ENCODE measurements at regions not wholly inside any gene's neighbourhood (a gene's known extent, or its start where the extent isn't known, plus 50 kb on each side); places are given as distances from the start of the nearest gene placed in this dataset.
"Not testable (repeated sequence)": the region's sequence is repeated elsewhere in the genome, so short reads cannot be mapped to it uniquely, and the experiment has no call there.

DNA sequence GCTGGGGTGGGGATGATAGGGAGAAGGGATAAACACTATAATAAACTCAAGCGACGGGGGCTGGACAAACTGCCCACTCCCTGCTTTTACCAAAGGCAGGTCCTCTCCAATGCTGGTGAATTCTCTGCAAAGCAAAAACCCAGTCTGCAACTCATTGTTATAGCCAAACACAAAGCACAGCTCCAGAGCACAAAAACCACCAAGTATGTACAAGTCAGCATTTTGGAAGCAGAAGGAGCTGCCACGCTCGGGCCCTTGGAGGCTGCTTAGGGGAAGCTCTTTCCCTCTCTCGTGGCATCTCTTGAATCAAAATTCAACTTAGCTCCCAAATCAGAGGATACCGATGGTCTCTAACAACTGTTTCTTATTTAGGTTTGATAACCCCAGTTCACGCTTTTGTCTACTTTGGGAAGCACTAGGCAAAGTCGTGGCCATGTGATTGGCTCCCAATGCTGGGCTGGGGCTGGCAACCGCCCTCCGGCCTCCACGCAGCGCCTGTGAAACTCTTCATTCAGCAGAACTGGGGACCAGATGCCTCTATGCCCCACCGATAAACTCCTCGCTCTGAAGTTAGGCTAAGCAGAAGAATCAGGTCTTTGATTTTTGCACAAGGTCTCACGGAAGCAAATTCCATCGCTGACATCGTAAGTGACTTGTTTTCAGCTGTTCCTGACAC is 158.5 kb upstream of the FOXN3 start:
- intact Hi-C loops (cut with micrococcal nuclease), result no loop called here

DNA sequence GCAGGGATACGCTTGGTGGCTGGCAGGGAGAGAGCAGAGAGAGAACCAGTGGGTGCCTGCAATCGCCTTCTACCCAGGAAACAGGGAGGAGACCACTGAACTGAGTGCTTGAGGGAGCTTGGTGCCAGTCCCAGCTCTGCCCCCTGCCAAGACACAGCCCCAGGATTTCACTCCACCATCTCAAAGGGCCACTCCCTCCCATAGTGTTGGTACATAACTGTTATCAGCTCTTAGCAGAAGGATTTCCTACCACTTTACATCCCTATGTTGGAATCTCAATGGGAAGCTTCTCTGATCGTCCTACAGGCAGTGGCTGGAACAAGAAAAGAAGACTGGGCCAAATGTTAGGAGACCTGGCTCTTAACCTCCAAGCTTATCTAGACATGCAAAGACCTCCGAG is 157.4 kb upstream of the FOXN3 start:
- intact Hi-C loops (cut with micrococcal nuclease), result no loop called here

DNA sequence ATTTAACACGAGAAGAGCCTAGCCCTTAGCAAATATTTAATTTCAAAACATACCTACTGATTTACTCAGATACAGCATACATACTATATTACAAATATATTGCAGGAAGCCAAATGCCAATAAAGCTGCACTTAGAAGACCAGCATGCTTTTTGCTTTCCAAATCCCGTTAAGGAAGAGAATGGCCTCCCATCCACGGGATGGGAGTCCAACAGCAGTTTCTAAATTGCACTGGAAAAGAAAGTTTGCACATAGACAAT is 156.3 kb upstream of the FOXN3 start:
- intact Hi-C loops (cut with micrococcal nuclease), result no loop called here

DNA sequence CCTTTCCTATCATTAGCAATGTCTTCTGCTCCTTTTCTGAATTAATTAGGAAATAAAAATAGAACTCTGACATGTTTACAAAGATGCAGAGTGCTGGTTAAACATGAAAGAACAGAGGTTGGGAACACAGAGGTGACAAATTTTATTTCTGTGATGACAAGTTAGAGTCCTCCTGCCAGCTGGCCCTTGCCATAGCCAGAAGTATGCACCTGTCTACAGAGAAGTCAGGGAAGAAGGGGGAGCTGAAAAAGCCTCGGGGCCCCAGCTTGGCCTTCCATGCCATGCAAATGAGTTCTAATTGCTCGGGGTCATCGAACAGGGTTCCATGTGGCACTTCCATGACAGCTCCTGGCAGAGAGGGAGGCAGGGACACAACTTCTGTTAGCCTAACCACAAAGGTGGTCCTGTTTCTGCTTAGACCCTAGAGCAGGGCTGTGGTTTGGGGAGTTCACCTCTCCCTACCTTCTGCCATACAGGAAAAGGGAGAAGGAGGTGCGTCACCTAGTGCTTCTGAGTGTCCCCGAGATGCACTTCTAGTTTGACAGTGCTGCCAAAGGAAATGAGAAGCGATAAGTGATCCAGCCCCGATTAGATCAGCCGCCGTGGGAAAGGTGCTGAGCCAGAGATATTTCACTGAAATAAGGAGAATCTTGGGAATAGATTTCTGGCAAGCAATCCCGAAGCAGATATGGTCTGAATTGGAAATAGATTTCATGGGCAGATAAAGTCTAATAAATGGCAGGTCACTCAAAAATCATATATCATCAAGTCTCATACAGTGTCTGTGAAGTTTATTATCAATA is 155.8 kb upstream of the FOXN3 start:
- intact Hi-C loops (cut with micrococcal nuclease), result no loop called here

DNA sequence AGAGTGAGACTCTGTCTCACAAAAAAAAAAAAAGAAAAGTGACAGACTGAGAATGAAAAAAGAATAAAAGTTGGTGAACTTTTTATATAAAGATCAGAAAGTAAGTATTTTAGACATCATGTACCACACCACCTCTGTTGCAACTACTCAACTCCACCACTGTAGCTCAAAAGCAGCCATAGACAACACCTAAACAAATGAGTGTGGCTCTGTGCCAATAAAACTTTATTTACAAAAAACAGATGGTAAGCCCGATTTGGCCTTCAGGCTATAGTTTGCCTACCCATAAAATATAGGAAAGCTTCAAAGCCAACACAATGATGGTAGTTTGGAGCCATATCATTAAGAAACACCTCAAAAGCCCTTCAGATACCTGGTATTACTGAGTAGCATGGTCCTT is 154.5 kb upstream of the FOXN3 start:
- intact Hi-C loops (cut with micrococcal nuclease), result no loop called here

DNA sequence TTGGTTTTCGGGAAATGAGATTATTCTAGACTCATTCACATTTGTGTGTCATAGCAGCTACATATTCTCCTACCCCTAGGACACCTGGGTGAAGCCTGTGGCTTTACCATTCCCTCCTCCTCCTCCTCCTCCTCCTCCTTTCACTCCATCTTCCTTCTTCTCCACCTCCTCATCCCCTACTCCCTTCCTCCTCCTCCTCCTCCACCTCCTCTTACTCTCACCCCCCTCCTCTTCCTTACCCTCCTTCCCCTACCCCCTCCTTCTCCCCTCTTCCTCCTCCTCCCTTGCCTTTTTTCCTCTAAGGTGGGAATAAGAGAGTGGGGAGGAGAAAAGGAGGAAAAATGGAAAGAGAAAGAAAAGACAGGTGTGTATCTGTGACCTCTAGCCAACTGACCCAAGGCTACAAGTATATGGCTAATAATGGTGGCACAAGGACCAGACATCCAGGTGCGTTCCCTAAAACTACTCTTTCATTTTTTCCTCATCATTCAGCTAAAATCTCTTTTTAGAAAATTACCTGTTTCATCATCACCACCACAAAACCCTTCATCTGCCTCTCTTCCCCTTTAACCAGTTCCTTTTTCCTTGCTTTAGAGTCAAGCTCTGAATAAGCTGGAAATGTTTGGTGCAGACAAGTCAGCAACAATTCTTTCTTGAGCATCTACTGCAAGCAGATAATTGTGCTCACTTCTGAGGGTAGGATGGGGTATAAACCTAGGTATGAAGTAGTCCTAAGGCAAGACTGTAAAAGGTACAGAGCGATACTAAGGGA is 149.8 kb upstream of the FOXN3 start:
- intact Hi-C loops (cut with micrococcal nuclease), result no loop called here

DNA sequence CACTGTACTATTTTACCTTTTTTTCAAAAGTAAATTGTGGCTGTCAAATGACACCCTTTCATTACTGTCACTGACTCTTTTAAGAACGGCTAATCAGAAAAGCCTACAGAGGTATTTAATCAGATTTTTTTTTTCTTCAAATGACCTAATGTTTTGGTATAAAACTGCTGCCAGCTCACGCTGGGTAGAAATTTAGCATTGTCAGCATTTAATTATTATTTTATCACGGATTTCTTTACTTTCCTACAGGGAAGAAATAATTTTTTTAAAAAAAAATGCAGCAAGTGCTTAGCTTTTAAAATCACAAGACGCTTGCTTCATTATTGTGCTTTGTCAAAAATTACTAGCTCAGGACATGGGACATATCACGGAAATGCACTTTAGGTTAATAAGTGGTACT is 149.1 kb upstream of the FOXN3 start:
- intact Hi-C loops (cut with micrococcal nuclease), result no loop called here

DNA sequence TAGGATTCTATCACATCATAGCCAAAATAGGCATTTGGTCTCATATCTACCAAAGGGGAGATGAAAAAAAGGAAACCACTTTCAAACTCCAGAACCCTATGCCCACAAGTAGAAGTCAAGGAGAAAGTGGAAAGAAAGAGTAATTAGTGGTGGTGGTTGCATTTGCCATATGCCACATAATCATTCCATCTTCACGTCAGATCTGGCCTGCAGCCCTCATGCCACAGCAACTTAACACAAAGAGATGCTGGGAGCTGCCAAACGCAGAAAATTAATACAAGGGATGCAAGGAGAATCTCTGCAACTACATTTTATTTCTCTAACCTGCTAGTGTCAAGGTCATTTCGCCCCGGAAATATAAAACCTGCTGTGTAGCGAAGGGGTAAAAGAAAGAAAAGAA is 148.6 kb upstream of the FOXN3 start:
- intact Hi-C loops (cut with micrococcal nuclease), result no loop called here

DNA sequence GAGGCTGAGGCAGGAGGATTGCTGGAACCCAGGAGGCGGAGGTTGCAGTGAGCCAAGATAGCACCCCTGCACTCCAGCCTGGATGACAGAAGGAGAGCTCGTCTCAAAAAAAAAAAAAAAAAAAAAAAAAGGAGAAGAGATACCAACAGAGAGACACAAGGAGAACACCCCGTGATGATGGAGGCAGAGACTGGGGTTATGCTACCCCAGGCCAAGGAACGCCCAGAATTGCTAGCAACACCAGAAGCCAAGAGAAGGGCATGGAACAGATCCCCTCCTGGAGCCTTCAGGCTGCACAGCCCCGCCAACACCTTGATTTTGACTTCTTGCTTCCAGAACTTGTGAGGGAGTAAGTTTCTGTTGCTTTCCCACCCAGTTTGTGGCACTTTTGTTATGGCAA is 148.0 kb upstream of the FOXN3 start:
- intact Hi-C loops (cut with micrococcal nuclease), result no loop called here

DNA sequence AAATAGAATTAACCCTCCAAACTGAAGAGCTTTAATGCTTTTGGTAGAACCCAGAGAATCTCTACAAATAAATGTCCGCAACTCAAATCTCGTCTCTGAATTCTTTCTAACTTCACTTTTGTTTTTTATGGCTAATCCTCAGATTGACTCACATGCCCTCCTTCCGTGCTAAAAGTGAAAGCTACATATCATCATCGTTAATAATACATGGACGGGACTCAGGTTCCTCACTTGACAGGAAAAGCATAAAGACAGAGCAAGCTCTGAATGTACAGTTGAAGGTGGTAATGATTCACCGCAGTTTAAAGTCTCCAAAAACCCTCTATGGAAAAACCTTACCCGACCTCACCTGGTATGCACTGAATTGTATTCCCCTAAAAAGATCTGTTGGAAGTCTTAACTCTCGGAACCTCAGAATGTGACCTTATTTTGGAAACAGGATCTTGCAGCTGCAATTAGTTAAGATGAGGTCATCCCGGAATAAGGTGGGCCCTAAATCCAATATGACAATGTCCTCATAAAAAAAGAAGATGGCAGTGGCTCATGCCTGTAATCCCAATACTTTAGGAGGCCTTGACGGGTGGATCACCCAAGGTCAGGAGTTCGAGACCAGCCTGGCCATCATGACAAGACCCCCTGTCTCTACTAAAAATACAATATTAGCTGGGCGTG is 147.4 kb upstream of the FOXN3 start:
- intact Hi-C loops (cut with micrococcal nuclease), result no loop called here

DNA sequence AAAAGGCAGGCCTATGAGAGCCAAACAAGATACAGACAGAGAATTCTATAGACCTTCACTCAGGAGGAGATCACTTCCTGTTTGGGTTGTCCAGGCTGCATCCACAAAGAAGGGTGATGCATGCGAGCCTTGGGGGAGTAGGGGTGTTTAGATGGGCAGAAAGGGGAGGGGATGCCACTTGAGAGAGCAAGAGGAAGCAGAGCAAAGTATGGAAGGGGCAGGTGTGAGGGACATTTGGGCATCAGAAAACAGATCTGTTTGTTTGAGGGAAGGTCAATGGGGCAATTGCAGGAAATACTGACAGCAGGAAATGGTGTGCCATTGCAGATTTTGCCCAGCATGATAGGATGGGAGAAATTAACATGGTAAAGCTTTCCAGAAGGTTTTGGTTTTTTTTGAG is 146.4 kb upstream of the FOXN3 start:
- intact Hi-C loops (cut with micrococcal nuclease), result no loop called here

DNA sequence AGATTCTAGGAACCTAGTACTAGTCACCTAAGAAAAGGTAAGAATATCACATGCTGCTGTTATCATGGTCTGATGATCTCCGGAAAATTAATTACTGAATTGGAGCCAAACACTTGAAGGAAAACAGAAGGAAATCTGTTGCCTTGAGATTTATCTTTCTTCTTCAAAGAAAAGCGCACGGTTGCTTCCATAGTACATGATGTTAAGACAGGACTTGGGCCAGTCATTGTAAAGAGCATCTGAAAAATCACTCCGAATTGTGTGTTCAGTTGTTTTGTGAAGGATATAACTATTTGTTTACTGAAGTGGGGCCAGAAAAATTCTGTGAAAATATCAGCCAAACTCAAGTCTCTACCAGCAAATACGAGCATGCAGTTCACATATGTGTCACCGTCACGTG is 134.9 kb upstream of the FOXN3 start:
- intact Hi-C loops (cut with micrococcal nuclease), result no loop called here

DNA sequence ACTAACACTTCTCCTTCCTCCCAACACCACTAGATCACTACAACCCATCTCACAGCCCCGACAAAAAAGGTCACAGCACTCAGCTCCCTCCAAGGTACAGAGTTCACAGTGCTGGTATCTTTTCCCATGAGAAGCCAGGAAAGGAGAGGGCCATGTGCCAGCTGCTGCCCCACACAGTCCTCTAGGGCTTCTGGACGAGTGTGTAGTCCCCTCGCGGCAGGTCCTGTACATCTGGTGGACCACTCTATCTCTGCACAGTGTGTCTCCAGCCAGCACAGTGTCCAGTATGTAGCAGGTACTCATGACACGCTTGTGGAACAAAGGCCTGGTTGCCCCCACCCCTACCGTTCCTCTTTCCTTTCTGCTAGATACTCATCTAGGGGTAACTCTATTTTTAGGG is 134.4 kb upstream of the FOXN3 start:
- intact Hi-C loops (cut with micrococcal nuclease), result no loop called here

DNA sequence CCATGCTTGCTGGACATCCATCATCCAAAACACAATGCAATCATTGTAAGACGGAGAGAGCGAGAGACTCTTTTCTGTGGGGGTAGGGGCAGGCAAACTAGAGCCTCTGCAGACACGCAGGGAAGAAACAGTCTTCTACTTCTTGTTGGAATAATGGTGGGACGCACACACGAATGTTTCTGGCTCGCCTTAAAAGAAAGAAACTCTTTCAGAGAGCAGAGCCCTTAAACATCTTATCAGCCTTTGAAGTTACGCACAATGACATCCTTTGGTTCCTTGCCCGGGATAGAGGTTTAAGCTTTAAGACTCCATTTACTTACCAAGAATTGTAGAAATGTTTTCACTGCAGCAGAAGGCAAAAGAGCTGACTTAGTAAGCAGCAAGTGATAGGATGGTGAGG is 133.8 kb upstream of the FOXN3 start:
- intact Hi-C loops (cut with micrococcal nuclease), result no loop called here

DNA sequence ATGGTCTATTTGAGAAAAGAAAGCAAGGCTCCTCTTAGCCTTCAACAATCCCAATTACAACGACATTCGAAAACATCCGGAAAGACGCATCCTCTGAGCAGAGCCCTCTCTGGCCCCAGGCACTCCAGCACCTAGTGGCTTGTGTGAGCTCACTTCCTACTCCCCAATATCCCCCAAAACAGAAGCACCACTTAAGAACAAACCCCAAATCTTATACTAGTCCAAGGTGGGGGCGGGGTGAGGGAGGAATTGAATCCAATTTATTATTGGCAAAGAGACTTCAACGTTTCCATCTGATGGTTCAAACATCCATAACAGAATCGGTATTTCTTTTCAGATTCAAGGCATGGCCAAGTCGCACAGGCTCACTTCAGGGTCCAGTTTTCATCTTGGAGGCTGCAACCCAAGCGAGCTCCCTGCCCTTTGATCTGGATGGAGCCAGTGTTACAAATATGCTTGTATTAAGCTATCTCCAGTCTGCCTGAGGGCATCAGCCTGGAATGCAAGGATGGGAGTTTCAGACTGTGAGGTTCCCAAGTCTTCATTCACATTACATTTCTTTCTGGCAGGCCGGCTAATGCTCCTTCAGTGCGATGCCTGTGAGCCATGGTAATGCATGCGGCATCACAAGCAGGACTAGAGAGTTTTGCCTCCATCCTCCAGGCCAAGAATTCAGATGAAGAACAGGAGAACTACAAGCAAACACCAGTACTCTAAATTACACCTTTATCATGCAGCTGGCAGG is 132.5 kb upstream of the FOXN3 start:
- intact Hi-C loops (cut with micrococcal nuclease), result no loop called here

DNA sequence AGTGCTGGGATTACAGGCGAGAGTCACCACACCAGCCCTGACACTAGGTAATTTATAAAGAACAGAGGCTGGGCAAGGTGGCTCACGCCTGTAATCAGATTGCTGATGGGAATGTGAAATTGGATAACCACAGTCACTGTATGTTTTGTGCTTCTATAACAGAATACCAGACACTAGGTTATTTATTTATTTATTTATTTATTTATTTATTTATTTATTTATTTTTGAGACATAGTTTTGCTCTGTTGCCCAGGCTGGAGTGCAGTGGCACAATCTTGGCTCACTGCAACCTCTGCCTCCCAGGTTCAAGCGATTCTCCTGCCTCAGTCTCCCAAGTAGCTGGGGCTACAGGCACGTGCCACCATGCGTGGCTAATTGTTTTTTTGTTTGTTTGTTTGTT is 130.0 kb upstream of the FOXN3 start:
- intact Hi-C loops (cut with micrococcal nuclease), result not testable (repeated sequence)

DNA sequence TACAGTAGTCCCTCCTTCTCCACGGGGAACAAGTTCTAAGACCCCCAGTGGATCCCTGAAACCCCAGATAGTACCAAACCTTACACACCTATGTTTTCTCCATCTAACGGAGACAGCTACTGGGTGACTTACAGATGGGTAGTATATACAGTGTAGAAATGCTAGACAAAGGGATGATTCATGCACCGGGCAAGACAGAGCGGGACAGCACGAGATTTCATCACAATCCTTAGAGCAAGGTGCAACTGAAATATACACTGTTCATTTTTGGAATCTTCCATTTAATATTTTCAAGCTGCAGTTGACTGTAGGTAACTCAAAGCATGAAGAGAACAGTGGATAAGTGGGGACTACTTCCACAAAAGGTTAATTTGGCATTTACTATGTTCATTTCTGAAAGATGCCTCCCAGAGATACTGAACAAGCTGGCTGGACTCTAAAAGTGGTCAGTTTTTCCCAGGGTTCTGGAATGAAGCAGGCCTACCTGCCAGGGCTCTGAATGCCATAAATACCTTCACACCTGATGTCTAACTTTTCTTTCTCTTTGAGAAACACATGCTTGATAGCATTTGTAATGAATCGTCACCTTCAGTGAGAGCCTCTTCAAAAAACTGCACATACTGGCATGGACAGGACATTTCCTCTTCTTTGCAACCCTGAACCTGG is 127.7 kb upstream of the FOXN3 start:
- intact Hi-C loops (cut with micrococcal nuclease), result no loop called here

DNA sequence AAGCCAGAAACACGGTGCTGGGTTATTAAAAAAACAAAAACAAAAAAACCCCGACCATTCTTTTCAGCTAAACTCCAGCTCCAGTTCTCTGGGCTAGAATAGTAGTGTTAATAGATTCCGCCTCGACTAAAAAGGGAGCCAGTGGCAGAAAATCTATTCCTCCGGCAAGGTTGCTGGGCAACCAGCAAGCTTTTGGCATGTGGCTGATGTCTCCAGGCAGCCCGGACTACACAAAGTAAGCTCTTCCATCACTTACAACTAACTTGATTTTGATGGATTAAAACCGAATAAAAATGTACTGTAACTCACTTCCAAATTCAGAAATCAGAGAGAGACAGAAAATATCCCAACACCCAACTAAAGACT is 126.4 kb upstream of the FOXN3 start:
- intact Hi-C loops (cut with micrococcal nuclease), result no loop called here

DNA sequence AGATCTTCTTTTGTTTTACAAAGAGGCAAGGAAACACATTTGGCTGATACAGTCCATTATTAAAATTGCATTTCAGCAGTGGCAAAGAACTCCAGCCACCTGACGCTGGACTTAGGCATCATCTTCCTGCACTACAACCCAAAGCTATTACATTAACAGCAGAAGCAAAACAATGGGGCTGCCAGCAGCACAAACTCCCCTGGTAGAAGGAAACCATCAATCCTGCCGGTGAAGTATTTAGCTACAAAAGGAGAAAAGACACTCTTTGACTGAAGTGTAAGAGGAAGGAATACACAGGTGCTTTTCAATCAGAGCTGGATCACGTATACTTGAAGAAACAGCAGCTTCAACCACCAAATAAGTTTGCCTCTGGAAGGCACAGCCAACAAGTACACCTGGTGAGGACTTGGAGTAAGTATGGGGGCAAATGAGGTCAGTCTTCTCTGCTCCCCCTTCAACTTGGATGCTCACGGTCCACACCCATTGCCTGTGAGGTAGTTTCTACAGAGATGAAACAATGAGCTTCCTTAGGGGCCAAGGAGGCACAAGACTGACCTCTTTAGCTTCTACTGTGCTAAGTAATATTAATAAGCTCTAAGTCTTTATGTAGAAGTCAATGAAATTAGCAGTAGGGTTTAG is 125.9 kb upstream of the FOXN3 start:
- intact Hi-C loops (cut with micrococcal nuclease), result no loop called here

DNA sequence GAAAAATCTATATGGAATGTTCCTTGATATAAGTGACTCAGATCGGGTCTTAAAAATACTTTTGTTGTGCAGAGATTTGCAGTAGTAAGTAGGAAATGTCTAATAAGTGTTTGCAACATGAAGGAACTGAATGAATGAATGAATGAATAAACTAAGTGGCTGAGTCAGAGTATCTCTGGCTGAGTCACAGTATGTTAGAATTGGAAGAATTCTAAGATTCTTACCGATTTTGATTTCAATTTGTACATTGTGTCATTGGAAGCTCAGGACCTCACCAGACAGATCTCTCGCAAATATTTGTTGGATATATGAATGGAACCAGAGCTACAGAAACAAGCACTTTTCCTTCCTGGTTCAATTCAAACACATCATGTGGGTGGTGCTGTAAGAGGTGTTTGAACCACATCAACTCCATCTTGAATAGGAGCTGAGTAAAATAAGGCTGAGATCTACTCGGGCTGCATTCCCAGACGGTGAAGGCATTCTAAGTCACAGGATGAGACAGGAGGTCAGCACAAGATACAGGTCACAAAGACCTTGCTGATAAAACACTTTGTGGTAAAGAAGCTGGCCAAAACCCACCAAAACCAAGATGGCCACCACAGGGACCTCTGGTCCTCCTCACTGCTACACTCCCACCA is 123.9 kb upstream of the FOXN3 start:
- intact Hi-C loops (cut with micrococcal nuclease), result no loop called here

All from T-helper 2 cell treated with Interferon-gamma antibody and Interleukin-4, amounts not matched to agents 100 ng/mL and 5 ng/mL, for 36 hours (primary cell).